HL-60 (cell line): ENCODE measurements at regions not wholly inside any gene's neighbourhood (a gene's known extent, or its start where the extent isn't known, plus 50 kb on each side); places are given as distances from the start of the nearest gene placed in this dataset.

Experiments used
- TF ChIP-seq, protein P1 (sequence below): IDR thresholded peaks from one replicate; pipeline ENCODE4 v1.5.1; 2011; ENCODE audit warnings: low read length, control low read depth, inconsistent platforms; ENCODE audit not compliant: insufficient read depth
- TF ChIP-seq, protein P2 (sequence below): IDR thresholded peaks from 2 replicates; pipeline ENCODE4 v1.6.1; 2012; ENCODE audit warnings: low read depth; ENCODE audit not compliant: insufficient replicate concordance

DNA sequence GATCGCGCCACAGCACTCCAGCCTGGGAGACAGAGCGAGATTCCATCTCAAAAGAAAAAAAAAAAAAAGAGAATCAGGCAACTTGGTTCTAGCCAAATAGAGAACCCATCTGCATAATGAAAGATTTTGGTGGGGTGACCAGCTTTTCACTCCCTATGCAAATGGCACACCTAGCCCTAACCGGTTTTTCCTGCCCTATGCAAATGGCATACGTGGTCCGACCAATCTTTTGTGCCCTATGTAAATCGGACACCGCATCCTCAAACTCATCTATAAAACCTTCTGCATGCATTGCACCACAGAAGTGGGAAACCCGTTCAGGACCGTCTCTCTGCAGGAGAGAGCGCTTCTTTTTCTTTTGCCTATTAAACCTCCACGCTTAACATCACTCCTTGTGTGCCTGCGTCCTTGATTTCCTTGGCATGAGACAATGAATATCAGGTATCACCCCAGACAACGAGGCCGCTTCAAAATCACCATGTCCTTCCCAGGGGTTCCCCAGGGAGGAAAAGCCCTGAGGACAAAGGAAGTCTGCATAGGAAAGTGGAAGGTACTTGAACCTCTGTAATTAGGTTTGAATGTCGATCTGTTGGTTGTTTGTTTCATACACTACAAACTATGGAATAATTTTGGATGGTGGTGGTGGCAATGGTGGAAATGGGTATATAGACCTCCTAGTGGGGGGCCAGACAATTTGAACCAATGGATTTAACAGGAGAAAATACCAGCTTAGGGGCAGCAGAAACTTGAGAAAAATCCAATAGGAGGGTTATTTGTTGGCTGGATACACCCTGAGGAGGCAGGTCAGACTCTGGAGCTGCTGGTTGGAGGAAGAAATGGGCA is 396.2 kb downstream of the TYW1 start:
- TF ChIP-seq, protein P1, sequence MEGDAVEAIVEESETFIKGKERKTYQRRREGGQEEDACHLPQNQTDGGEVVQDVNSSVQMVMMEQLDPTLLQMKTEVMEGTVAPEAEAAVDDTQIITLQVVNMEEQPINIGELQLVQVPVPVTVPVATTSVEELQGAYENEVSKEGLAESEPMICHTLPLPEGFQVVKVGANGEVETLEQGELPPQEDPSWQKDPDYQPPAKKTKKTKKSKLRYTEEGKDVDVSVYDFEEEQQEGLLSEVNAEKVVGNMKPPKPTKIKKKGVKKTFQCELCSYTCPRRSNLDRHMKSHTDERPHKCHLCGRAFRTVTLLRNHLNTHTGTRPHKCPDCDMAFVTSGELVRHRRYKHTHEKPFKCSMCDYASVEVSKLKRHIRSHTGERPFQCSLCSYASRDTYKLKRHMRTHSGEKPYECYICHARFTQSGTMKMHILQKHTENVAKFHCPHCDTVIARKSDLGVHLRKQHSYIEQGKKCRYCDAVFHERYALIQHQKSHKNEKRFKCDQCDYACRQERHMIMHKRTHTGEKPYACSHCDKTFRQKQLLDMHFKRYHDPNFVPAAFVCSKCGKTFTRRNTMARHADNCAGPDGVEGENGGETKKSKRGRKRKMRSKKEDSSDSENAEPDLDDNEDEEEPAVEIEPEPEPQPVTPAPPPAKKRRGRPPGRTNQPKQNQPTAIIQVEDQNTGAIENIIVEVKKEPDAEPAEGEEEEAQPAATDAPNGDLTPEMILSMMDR, result no peak
- TF ChIP-seq, protein P2, sequence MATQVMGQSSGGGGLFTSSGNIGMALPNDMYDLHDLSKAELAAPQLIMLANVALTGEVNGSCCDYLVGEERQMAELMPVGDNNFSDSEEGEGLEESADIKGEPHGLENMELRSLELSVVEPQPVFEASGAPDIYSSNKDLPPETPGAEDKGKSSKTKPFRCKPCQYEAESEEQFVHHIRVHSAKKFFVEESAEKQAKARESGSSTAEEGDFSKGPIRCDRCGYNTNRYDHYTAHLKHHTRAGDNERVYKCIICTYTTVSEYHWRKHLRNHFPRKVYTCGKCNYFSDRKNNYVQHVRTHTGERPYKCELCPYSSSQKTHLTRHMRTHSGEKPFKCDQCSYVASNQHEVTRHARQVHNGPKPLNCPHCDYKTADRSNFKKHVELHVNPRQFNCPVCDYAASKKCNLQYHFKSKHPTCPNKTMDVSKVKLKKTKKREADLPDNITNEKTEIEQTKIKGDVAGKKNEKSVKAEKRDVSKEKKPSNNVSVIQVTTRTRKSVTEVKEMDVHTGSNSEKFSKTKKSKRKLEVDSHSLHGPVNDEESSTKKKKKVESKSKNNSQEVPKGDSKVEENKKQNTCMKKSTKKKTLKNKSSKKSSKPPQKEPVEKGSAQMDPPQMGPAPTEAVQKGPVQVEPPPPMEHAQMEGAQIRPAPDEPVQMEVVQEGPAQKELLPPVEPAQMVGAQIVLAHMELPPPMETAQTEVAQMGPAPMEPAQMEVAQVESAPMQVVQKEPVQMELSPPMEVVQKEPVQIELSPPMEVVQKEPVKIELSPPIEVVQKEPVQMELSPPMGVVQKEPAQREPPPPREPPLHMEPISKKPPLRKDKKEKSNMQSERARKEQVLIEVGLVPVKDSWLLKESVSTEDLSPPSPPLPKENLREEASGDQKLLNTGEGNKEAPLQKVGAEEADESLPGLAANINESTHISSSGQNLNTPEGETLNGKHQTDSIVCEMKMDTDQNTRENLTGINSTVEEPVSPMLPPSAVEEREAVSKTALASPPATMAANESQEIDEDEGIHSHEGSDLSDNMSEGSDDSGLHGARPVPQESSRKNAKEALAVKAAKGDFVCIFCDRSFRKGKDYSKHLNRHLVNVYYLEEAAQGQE, result no peak
